A549 (cell line): ENCODE measurements at regions not wholly inside any gene's neighbourhood (a gene's known extent, or its start where the extent isn't known, plus 50 kb on each side); places are given as distances from the start of the nearest gene placed in this dataset.

Experiments used
- CTCF ChIP-seq: fragments of >200 bp; sonication (Bioruptor Twin); formaldehyde crosslinking; IDR thresholded peaks from 3 replicates; pipeline ENCODE4 v1.5.1; 2016
- EP300 ChIP-seq, 2 experiments: fragments of >200 bp; sonication (Bioruptor Twin); formaldehyde crosslinking; IDR thresholded peaks; 2 replicates in 1 of 2; 3 replicates in 1 of 2; pipeline ENCODE4 v1.6.1; 2016 to 2017
- HEYL ChIP-seq: fragments of 250-450 bp; sonication (Bioruptor Pico); IDR thresholded peaks from 2 replicates; pipeline ENCODE4 v1.8.0; 2021; ENCODE audit warnings: mild to moderate bottlenecking, moderate library complexity
- JUN ChIP-seq, 2 experiments: fragments of >200 bp; sonication (Bioruptor Twin); formaldehyde crosslinking; IDR thresholded peaks; 2 replicates in 1 of 2; 3 replicates in 1 of 2; pipeline ENCODE4 v1.6.1; 2016 to 2017
- MAFK ChIP-seq: fragments of 450-650 bp; IDR thresholded peaks from 2 replicates; pipeline ENCODE4 v1.6.1; 2014; ENCODE audit not compliant: partially characterized antibody
- MYC ChIP-seq: IDR thresholded peaks from 2 replicates; pipeline ENCODE4 v1.6.1; 2012; ENCODE audit warnings: mild to moderate bottlenecking, inconsistent platforms, low read length, improper control_type of control experiment, borderline replicate concordance
- NR3C1 ChIP-seq: fragments of >200 bp; sonication (Bioruptor Twin); formaldehyde crosslinking; IDR thresholded peaks from 3 replicates; pipeline ENCODE4 v1.6.1; 2017
- PBX3 ChIP-seq: IDR thresholded peaks from 2 replicates; pipeline ENCODE4 v1.6.1; 2012
- RNF2 ChIP-seq: fragments of 200-600 bp; sonication (generic); IDR thresholded peaks from 2 replicates; pipeline ENCODE4 v1.6.1; 2016; ENCODE audit warnings: low read depth, mild to moderate bottlenecking, antibody characterized with exemption, moderate library complexity, borderline replicate concordance
- ZFP36 ChIP-seq: fragments of 450-650 bp; IDR thresholded peaks from 2 replicates; pipeline ENCODE4 v1.6.1; 2014; ENCODE audit warnings: borderline replicate concordance; ENCODE audit not compliant: partially characterized antibody
- TF ChIP-seq, protein P1 (sequence below): fragments of >200 bp; sonication (Bioruptor Twin); formaldehyde crosslinking; IDR thresholded peaks from 3 replicates; pipeline ENCODE4 v1.6.1; 2016
- TF ChIP-seq, protein P2 (sequence below): fragments of 200-600 bp; sonication (generic); IDR thresholded peaks from 2 replicates; pipeline ENCODE4 v1.6.1; 2016; ENCODE audit warnings: antibody characterized with exemption, mild to moderate bottlenecking, moderate library complexity
- TF ChIP-seq, protein P3 (sequence below): fragments of 450-650 bp; IDR thresholded peaks from 2 replicates; pipeline ENCODE4 v1.6.1; 2014; ENCODE audit warnings: antibody characterized with exemption
- TF ChIP-seq, protein P4 (sequence below): fragments of 150-350 bp; IDR thresholded peaks from 2 replicates; pipeline ENCODE4 v1.6.1; 2014; ENCODE audit warnings: low read depth, mild to moderate bottlenecking, low read length

GRCh38 chr9:21686738-21687137 lies 115.7 kb upstream of the MTAP start:
- TF ChIP-seq, protein P1, sequence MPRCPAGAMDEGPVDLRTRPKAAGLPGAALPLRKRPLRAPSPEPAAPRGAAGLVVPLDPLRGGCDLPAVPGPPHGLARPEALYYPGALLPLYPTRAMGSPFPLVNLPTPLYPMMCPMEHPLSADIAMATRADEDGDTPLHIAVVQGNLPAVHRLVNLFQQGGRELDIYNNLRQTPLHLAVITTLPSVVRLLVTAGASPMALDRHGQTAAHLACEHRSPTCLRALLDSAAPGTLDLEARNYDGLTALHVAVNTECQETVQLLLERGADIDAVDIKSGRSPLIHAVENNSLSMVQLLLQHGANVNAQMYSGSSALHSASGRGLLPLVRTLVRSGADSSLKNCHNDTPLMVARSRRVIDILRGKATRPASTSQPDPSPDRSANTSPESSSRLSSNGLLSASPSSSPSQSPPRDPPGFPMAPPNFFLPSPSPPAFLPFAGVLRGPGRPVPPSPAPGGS = no peak
- TF ChIP-seq HEYL (CRISPR knock-in tag) = no peak
- TF ChIP-seq CTCF = no peak
- no peak for TF ChIP-seq MYC
- TF ChIP-seq MAFK = no peak
- TF ChIP-seq NR3C1 = no peak
- TF ChIP-seq, protein P2, sequence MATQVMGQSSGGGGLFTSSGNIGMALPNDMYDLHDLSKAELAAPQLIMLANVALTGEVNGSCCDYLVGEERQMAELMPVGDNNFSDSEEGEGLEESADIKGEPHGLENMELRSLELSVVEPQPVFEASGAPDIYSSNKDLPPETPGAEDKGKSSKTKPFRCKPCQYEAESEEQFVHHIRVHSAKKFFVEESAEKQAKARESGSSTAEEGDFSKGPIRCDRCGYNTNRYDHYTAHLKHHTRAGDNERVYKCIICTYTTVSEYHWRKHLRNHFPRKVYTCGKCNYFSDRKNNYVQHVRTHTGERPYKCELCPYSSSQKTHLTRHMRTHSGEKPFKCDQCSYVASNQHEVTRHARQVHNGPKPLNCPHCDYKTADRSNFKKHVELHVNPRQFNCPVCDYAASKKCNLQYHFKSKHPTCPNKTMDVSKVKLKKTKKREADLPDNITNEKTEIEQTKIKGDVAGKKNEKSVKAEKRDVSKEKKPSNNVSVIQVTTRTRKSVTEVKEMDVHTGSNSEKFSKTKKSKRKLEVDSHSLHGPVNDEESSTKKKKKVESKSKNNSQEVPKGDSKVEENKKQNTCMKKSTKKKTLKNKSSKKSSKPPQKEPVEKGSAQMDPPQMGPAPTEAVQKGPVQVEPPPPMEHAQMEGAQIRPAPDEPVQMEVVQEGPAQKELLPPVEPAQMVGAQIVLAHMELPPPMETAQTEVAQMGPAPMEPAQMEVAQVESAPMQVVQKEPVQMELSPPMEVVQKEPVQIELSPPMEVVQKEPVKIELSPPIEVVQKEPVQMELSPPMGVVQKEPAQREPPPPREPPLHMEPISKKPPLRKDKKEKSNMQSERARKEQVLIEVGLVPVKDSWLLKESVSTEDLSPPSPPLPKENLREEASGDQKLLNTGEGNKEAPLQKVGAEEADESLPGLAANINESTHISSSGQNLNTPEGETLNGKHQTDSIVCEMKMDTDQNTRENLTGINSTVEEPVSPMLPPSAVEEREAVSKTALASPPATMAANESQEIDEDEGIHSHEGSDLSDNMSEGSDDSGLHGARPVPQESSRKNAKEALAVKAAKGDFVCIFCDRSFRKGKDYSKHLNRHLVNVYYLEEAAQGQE = no peak
- TF ChIP-seq EP300 (IDR thresholded peaks at IDR 0.05) = no peak
- TF ChIP-seq, protein P3, sequence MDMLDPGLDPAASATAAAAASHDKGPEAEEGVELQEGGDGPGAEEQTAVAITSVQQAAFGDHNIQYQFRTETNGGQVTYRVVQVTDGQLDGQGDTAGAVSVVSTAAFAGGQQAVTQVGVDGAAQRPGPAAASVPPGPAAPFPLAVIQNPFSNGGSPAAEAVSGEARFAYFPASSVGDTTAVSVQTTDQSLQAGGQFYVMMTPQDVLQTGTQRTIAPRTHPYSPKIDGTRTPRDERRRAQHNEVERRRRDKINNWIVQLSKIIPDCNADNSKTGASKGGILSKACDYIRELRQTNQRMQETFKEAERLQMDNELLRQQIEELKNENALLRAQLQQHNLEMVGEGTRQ = no peak
- TF ChIP-seq RNF2 = no peak
- TF ChIP-seq, protein P4, sequence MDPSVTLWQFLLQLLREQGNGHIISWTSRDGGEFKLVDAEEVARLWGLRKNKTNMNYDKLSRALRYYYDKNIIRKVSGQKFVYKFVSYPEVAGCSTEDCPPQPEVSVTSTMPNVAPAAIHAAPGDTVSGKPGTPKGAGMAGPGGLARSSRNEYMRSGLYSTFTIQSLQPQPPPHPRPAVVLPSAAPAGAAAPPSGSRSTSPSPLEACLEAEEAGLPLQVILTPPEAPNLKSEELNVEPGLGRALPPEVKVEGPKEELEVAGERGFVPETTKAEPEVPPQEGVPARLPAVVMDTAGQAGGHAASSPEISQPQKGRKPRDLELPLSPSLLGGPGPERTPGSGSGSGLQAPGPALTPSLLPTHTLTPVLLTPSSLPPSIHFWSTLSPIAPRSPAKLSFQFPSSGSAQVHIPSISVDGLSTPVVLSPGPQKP = no peak
- TF ChIP-seq JUN (IDR thresholded peaks at IDR 0.05) = no peak
- TF ChIP-seq ZFP36 = no peak
- no peak for TF ChIP-seq PBX3
